IPS-18c (cell line): ENCODE measurements at regions not wholly inside any gene's neighbourhood (a gene's known extent, or its start where the extent isn't known, plus 50 kb on each side); places are given as distances from the start of the nearest gene placed in this dataset.

Source experiments
- H3K4me3 ChIP-seq: 2 replicates; pipeline ENCODE4 v1.7.0; 2013; ENCODE audit warnings: low read depth, mild to moderate bottlenecking, low read length, moderate library complexity; ENCODE audit not compliant: insufficient read depth
- H3K9me3 ChIP-seq: one replicate; pipeline ENCODE4 v1.6.1; 2013; ENCODE audit warnings: mild to moderate bottlenecking, low read length, moderate library complexity; ENCODE audit not compliant: control insufficient read depth, insufficient read depth

DNA sequence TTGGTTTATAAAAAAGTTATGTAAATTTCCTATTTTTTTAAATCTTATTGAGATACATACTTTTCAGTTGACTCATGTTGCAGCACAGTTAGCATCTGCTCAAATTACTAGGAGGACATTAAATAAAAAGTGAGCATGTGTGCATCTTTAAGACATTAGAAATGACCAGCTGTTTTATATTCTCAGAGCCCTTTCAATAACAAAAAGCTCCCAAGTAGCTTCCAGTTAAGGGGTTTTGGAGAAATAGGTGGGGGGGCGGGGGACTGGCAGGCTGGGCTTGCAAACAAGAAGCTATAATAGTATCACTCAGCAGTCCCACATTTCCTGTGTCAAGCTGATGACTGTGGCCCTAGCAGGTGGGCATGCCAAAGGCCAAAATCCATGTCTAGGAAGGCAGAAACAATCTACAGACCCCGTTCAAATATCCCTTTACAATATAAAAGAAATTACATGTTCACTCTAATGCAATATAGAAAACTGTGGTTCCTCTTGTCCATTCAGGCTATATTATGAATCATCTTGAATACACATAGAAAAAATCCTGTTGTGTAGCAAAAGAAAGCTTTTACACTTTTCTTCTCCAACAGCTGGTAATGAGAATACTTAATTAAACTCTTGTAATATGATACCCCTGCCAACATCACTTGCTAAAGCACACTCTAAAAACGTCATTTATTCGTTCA, 1713.2 kb upstream of the SLC10A2 start:
- Histone ChIP-seq H3K9me3 (no peaks in the 10 kb centered on the region), H3K4me3 (no peak overlapping the region)

DNA sequence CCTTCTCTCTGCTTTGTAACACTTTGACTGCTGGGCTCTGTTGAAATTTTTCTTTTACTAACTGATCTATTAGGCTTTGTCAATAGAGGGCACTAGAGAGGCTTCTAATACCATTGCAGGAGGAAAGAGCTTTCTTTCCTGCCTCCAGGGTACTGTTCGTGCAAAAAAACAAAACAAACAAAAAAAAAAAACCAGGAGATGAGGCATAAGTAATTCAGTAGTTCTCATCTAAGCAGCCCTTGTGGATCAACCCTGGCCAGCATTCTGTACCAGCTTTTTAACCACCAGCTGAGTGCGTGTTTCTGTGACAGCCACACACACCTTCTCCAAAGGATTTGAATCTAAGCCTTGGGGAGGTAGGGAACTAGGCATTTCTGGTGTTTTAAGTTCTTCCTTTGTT, 1707.6 kb upstream of the SLC10A2 start:
- Histone ChIP-seq H3K9me3 (no peaks in the 10 kb centered on the region), H3K4me3 (no peak overlapping the region)

DNA sequence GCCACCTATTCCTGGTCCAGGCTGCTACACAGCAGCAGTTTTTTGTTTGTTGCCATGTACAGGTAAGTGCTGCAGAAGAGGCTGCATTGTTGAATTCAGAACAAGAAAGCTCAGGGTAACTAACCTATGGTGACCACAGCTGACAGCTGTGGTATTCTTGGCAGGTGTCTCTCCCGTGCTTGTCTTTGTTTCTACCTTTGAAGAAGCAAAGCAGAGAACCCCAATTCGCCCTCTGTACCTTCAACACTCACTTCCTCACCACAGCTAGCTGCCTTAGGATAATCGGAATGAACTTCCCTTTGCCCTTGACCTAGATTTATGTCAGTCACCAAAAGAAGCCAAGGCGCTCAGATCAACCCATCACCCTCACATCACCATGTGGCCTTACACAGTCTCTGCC, 1703.3 kb upstream of the SLC10A2 start:
- Histone ChIP-seq H3K4me3 (no peak overlapping the region), H3K9me3 (no peaks in the 10 kb centered on the region)

DNA sequence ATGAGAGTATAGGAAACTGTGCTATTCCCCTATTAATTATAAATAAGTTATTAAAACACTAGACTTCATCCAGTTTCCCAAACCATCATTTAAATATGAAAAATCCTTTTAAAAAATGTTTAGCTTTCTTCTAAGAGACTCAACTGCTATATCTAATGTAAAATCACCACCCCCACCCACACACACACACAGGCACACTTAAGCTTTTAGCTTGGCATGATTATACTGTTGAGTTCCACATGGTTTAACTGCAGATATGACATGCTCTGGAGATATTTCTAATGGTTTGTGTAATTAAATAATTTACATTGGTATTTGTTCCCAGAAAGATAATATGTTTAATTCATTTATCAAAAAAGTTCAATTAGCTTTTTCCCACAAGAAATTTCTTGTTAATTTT, 1700.1 kb upstream of the SLC10A2 start:
- Histone ChIP-seq H3K4me3 (no peak overlapping the region), H3K9me3 (no peaks in the 10 kb centered on the region)

DNA sequence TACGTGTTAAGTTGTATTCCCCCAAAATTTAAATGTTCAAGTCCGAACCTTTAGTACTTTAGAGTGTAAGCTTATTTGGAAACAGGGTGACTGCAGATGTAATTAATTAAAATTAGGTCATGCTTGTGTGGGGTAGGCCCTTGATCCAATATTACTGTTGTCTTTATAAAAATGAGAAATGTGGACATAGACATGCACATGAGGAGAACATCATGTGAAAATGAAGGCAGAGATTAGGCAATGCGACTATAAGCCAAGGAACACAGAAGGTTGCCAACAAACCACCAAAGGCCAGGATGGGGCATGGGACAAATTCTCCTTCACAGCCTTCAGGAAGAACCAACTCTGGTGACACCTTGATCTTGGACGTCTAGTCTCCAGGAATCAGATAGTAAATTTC, 1698.4 kb upstream of the SLC10A2 start:
- H3K4me3 ChIP-seq: no peak overlapping the region
- H3K9me3 ChIP-seq: no peaks in the 10 kb centered on the region

DNA sequence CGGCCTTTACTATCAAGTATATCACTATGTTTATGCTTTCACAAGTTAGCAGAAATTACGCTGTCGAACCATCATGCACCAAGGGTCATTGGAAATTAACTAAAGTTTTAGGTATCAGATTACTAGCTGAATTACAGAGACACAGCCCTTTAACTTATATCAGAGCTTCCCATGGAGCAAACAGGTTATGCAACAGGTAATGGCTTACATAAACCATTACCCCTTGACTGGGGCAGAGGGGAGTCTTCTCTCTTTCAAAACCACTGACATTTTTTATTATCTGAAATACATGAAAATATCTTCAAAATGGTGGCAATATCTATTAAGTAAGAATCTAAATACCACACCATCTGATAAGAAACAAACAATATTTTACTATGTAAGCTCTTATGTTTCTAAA, 1692.9 kb upstream of the SLC10A2 start:
- Histone ChIP-seq H3K9me3 (no peaks in the 10 kb centered on the region), H3K4me3 (no peak overlapping the region)

DNA sequence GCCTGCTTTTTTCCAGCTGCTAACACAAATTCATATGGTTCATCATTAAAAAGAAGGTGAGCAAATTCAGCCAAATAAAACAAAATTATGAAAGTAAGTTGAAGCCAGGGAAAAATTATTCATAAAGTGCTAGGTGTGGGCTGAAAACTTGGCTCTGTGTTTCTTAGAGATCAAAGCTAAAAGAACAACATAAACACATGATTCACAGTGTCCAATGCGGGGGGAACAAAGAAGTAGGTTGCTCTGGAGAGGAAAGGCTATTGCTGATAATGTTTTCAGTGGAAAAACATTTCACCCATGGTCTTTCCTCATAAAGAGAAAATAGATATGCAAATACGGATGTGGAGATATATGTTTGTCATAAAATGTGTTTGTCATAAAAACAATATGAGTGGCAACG, 1691.5 kb upstream of the SLC10A2 start:
- H3K4me3 ChIP-seq: no peak overlapping the region
- no peaks in the 10 kb centered on the region for H3K9me3 ChIP-seq

DNA sequence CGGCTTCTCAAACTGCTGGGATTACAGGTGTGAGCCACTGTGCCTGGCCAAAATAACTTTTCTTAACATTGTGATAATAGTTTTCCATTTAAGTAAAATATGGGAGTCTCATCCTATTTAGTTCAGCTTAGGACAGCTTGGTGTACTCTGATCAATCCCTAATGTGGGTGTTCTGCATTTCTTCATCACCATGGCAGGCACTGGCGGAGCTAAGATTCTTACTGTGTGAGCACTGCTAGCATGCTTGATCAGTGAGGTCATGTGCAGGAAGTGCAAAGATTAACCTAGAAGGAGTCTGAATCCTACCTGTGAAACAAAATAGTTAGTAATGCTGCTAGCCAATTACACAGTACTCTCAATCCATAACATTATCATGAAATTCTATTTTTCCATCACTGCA, 1684.2 kb upstream of the SLC10A2 start:
- Histone ChIP-seq H3K4me3 (no peak overlapping the region), H3K9me3 (no peaks in the 10 kb centered on the region)

DNA sequence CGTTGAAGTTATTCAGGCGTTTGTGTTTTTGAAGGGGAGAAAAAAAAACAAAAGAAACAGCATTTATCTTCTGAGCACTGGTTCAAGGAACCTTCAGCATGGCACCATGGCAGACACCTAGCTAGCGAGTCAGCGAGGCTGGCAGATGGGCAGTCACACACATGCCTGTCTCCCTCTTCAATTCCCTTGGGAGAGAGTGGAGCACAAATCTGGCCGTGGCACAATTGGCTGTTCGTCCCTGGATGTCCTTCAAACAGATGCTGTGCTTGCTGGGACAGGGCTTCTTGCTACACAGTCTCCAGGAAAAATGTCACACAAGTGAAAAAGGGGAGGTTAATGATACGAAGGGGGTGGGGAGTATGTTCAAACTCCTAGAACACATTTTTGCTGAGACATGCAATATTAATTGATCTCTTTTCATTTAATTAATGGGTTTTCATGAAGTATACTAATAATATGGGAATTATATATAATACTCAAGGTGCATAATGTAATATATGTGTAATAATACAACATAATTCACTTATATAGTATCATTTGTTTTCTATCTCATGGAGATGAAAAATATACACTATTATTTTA, 1674.5 kb upstream of the SLC10A2 start:
- no peak overlapping the region for H3K4me3 ChIP-seq
- H3K9me3 ChIP-seq: no peaks in the 10 kb centered on the region

DNA sequence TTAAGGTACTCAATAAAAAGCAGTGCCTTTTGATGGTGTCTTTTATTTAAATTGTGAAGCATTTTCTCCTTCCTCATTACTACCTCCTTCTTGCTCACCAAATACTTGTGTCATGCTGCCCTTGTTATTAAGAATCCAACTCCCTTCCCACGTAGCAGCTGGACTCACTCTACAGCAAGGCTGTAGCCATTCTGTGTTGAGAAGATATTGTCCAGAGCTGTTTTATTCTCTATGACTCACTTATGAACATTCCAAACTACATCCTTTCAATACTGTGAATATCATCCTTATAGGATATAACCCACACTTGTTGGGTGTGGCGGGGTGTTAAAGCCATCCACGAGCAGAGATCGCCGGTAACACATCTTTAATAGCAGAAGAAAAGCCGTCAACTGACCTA, 1671.5 kb upstream of the SLC10A2 start:
- Histone ChIP-seq H3K9me3 (no peaks in the 10 kb centered on the region), H3K4me3 (no peak overlapping the region)

DNA sequence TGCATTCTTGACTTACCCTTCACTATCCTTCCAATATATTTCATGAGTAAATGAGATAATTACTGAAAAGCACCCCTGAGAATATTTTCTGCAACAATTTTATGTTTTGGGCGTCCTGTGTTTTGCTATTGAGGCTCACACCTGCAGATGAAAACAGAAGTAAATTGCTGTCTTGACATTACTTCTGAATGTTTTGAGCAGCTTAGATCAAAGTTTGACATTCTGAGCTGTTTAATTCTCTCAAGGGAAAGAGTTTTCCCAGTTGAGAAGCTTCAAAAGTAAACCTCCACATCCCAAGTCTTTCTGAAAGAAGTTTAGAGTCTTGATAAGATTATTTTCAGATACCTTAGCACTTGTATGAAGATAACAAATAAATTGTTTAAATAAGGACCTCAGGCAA, 1667.2 kb upstream of the SLC10A2 start:
- H3K9me3 ChIP-seq: no peaks in the 10 kb centered on the region
- no peak overlapping the region for H3K4me3 ChIP-seq

DNA sequence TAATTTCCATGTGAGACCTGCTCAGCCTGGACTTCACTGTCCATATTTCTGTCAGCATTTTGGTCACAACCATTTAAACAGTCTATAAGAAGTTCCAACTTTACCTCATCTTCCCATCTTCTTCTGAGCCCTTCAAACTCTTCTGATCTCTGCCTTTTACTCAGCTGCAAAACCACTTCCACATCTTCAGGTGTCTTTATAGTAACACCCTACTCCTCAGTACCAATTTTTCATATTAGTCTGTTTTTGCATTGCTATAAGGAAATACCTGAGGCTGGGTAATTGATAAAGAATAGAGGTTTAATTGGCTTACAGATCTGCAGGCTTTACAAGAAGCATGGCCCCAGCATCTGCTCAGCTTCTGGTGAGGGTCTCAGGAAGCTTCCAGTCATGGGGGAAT, 1648.9 kb upstream of the SLC10A2 start:
- H3K4me3 ChIP-seq: no peak overlapping the region

DNA sequence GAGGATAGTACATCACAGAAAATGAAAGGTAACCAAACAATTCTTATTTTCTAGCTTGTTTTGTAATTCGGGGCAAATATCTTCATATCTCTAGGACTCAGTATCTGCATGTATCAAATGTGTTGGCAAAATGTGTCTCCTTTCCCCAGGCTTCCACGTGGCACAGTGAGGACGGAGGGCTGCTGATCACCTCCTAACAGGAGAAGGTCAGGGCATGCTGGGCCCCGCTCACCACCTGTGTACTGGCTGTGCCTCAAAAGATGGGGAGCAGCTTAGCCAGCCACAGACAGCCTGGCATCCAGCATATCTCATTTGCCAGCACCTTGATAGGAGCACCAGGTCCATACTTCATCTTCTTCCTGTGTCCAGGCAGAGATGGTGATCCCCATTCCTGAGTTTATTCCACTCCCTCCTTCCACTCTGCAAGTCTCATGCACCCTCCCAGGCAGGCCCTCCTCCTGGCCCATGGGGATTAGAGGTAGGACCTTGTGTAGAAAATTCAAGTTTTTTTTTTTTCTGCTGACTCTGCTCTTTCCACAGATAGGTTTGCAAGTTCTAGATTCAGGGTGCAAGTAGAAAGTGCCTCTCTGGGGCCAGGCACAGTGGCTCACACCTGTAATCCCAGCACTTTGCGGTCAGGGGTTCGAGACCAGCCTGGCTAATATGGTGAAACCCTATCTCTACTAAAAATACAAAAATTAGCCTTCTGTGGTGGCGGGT, 1639.0 kb upstream of the SLC10A2 start:
- no peaks in the 10 kb centered on the region for H3K9me3 ChIP-seq
- no peak overlapping the region for H3K4me3 ChIP-seq

More for the DNA sequence above, 1648.9 kb upstream of the SLC10A2 start:
- H3K9me3 ChIP-seq: peaks cover 2% of the 10 kb centered on the region

DNA sequence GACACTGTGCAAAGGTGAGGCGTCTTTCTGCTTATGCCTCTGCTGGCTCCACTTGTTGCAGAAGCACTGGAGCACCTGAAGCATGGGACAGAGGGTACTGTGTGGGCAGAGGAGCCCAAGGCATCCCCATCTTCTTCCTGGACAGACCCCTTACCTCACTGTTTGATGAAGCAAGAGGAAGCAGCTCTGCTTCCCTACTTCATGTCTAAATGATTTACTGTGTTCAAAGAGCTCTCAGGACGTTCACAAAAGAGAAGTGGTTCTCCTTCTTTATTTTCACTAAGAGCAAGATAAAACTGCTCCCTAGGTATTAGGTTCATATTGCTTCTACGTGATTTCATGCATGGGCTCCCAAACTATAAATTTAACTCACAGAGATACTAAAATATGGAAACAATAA, 1635.4 kb upstream of the SLC10A2 start:
- H3K9me3 ChIP-seq: no peaks in the 10 kb centered on the region

DNA sequence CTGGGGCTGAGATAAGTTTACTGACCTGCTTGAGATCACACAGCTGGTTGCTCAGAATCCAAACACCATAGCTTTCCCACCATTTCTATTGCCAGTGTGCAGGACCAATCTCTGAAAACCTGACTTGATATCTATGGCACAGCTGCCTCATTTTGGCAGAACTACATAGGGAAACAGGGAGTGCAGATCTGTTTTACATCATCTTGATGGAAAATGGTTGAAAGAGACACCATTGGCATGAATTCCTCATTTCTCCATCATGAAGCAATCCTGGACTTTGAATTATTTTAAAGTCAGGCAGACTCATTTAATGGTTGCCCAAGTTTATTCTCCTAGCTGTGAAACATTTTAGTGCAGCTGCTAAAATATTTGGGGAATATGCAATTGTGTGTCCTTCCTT, 1628.2 kb upstream of the SLC10A2 start:
- Histone ChIP-seq H3K4me3 (no peak overlapping the region), H3K9me3 (no peaks in the 10 kb centered on the region)

More for the DNA sequence above, 1635.4 kb upstream of the SLC10A2 start:
- H3K4me3 ChIP-seq: no peak overlapping the region

DNA sequence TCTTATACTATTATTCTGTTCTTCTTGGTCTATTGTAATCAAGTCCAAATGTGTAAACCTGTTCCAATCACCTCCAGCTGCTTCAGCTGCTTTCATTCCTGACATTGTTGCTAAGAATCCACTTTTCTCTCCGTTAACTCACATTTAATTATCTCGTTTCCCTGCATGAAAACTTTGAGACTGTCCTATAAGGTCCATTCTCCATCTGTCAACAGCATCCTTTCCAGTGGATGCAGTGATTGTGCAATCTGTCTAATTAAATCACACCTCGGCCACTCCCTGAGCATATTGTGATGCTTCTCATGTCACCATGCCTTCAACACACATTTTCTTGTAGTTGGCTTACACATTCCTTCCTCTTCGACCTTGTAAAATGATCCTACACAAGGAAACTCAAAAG, 1626.9 kb upstream of the SLC10A2 start:
- H3K4me3 ChIP-seq: no peak overlapping the region
- no peaks in the 10 kb centered on the region for H3K9me3 ChIP-seq

DNA sequence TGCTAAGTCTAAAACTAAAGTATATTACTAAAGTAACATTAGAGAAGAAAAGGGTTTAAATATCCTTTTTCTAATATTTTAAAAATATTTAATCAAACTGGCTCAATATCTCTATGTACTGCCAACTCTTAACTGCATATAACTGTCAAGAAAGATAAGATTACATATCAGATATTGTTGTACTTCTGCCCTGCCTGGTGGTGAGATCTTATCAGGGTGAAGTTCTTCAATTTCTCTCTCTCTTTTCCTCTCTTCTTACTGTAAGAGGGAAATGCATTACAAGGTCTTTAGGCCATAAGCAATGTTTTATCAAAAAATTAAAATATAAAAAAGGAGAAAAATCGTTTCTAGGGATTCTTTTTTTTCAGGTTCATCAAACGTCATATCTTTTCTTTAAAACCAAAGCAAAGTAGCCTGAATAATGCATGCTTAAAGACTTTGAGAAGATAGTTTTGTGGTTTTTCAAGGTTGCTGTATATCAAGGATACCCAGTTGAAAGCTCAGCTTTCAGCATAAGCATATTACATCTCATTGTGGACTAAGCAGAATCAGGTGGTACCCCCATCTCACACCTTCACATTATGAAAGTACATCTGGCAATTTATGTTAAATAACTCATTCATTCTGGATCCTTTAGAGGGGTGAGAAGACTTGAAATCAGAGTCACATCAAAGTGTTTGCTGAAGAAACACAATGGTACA, 1625.7 kb upstream of the SLC10A2 start:
- Histone ChIP-seq H3K9me3 (no peaks in the 10 kb centered on the region), H3K4me3 (no peak overlapping the region)

DNA sequence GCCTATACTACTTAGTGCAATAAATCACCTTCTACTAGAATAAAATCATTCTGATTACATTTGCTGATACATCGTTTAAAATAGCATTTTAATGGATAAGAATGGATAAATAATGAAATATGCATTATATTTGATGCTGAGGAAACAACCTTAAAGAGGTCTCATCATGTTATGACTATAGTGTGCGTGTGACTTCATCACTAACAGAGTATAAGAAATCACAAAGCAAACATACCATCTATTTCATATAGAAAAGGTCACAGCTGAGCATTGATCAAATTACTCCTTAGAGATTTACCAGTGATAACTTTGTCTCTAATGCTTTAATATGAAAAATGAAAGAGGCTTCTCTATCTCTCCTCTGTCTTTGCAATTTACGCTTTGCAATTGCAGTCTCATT, 1620.3 kb upstream of the SLC10A2 start:
- Histone ChIP-seq H3K9me3 (no peaks in the 10 kb centered on the region), H3K4me3 (no peak overlapping the region)
